K562 (cell line): ENCODE measurements at regions not wholly inside any gene's neighbourhood (a gene's known extent, or its start where the extent isn't known, plus 50 kb on each side); places are given as distances from the start of the nearest gene placed in this dataset.

ENCODE experiments used
- ATAC-seq: fragments of 200-7000 bp; cut with Tn5 transposase; 3 replicates; pipeline ENCODE4 v1.9.1; 2020; ENCODE audit warnings: moderate library complexity
- BruUV-seq: library from RNA; stranded (reverse); fragments of 400-500 nt; replicated peaks from 2 replicates; lab custom pipeline; 2021; lab: Mats Ljungman, UMichigan
- CTCF ChIA-PET: fragments of 300-600 bp; formaldehyde crosslinking; extraction: SDS; loops from one replicate; lab custom pipeline; 2021; ENCODE audit warnings: low intra/inter-chr PET ratio; lab: Yijun Ruan, JAX
- POLR2A ChIA-PET: fragments of 300-600, 350-650 bp; sonication (Branson Sonifier 250); formaldehyde crosslinking; extraction: SDS; loops from one replicate; lab custom pipeline; 2021; ENCODE audit warnings: antibody characterized with exemption, inconsistent platforms; lab: Yijun Ruan, JAX
- DNase-seq, 4 experiments: peaks; one replicate each; pipeline versions ENCODE4 v3.0.0 to v3.0.0-alpha.2; 2011 to 2018; ENCODE audit warnings: low spot score in 3 of 4, mixed read lengths in 3 of 4; ENCODE audit errors: extremely low read depth in 1 of 4
- FAIRE-seq: peaks from 2 replicates; lab custom pipeline; 2011; peaks lifted over from hg19 to GRCh38; lab: Jason Lieb, UNC
- H2AFZ ChIP-seq: 2 replicates; pipeline ENCODE4 v1.6.0; 2011; ENCODE audit warnings: low read depth, low read length, control low read depth, inconsistent platforms
- H3K27ac ChIP-seq: fragments of 200-600 bp; 3 replicates; pipeline ENCODE4 v1.8.0; 2011; ENCODE audit warnings: low read depth, mild to moderate bottlenecking, control low read depth, inconsistent platforms, low read length, moderate library complexity, mixed read lengths; ENCODE audit errors: extremely low read depth
- H3K27me3 ChIP-seq, 2 experiments: fragments of 300-600 bp in 1 of 2; 2 replicates in 1 of 2; 3 replicates in 1 of 2; pipeline versions ENCODE4 v1.6.0 to v1.8.0; 2011; ENCODE audit warnings: inconsistent platforms in 2 of 2, low read length in 2 of 2, mild to moderate bottlenecking in 1 of 2, mixed read lengths in 1 of 2, moderate library complexity in 1 of 2; ENCODE audit not compliant: control insufficient read depth in 2 of 2, insufficient read depth in 2 of 2
- H3K36me3 ChIP-seq: fragments of 300-600 bp; 3 replicates; pipeline ENCODE4 v1.8.0; 2011; ENCODE audit warnings: mild to moderate bottlenecking, low read length, inconsistent platforms; ENCODE audit not compliant: control insufficient read depth, insufficient read depth
- H3K4me1 ChIP-seq, 2 experiments: fragments of 200-600 bp in 1 of 2; replicated peaks in 1 of 2; 2 replicates in 1 of 2; 3 replicates in 1 of 2; pipeline versions ENCODE4 v1.5.1 to v1.8.0; 2011; ENCODE audit warnings: inconsistent platforms in 2 of 2, low read length in 2 of 2, mild to moderate bottlenecking in 1 of 2, mixed read lengths in 1 of 2, moderate library complexity in 1 of 2; ENCODE audit not compliant: control insufficient read depth in 2 of 2, insufficient read depth in 2 of 2
- H3K4me2 ChIP-seq: 2 replicates; pipeline ENCODE4 v1.6.1; 2011; ENCODE audit warnings: low read length, control low read depth, inconsistent platforms, mixed read lengths; ENCODE audit not compliant: insufficient read depth
- H3K4me3 ChIP-seq: fragments of 200-600 bp; sonication (generic), shearing (Covaris generic); 2 replicates; pipeline ENCODE4 v1.5.1; 2016; ENCODE audit warnings: control low read depth, inconsistent platforms
- H3K79me2 ChIP-seq: fragments of 200-600 bp; 3 replicates; pipeline ENCODE4 v1.8.0; 2011; ENCODE audit warnings: low read length, inconsistent platforms; ENCODE audit not compliant: control insufficient read depth, insufficient read depth
- H3K9ac ChIP-seq, 2 experiments: 2 replicates each; pipeline versions ENCODE4 v1.6.0 to v1.6.1; 2011; ENCODE audit warnings: low read depth in 2 of 2, low read length in 2 of 2, control low read depth in 1 of 2, inconsistent platforms in 1 of 2, mild to moderate bottlenecking in 1 of 2, mixed read lengths in 1 of 2; ENCODE audit not compliant: insufficient read depth in 1 of 2
- H3K9me1 ChIP-seq: one replicate; pipeline ENCODE4 v1.6.0; 2011; ENCODE audit warnings: inconsistent platforms, mild to moderate bottlenecking, low read length, moderate library complexity; ENCODE audit not compliant: control insufficient read depth, insufficient read depth
- H3K9me3 ChIP-seq: replicated peaks from 2 replicates; pipeline ENCODE4 v1.5.1; 2011; ENCODE audit warnings: low read depth, low read length, inconsistent platforms; ENCODE audit not compliant: control insufficient read depth, insufficient read depth
- H4K20me1 ChIP-seq: replicated peaks from 2 replicates; pipeline ENCODE4 v1.6.1; 2011; ENCODE audit warnings: low read length, inconsistent platforms, mixed read lengths; ENCODE audit not compliant: control insufficient read depth, insufficient read depth
- FOXM1 ChIP-seq, 2 experiments: fragments of 450-650 bp in 1 of 2; sonication (generic) in 1 of 2; formaldehyde crosslinking in 1 of 2; IDR thresholded peaks; 2 replicates each; pipeline versions ENCODE4 v1.6.1 to v1.9.0; 2017 to 2022; ENCODE audit warnings: low read depth in 2 of 2, mild to moderate bottlenecking in 2 of 2, missing genetic modification reagents in 1 of 2, moderate library complexity in 1 of 2
- MNT ChIP-seq, 2 experiments: fragments of 450-650 bp; conservative IDR thresholded peaks; 2 replicates each; pipeline ENCODE4 v1.6.1; 2017; ENCODE audit warnings: mild to moderate bottlenecking in 2 of 2, moderate library complexity in 2 of 2
- PKNOX1 ChIP-seq: fragments of 450-650 bp; IDR thresholded peaks from 2 replicates; pipeline ENCODE4 v1.6.1; 2016
- REST ChIP-seq, 2 experiments: fragments of 450-650 bp; formaldehyde crosslinking in 1 of 2; IDR thresholded peaks; 2 replicates each; pipeline versions ENCODE4 v1.4.0 to v1.6.1; 2014 to 2020; ENCODE audit warnings: mild to moderate bottlenecking in 2 of 2, borderline replicate concordance in 1 of 2, low read depth in 1 of 2
- ZNF518B ChIP-seq: fragments of 250-450 bp; sonication (Bioruptor Pico); IDR thresholded peaks from 2 replicates; pipeline ENCODE4 v1.5.0; 2021; ENCODE audit warnings: mild to moderate bottlenecking, moderate library complexity
- ZNF583 ChIP-seq: fragments of 250-450 bp; sonication (Bioruptor Pico); IDR thresholded peaks from 2 replicates; pipeline ENCODE4 v1.4.0; 2020
- ZNF77 ChIP-seq: fragments of 250-450 bp; sonication (Bioruptor Pico); IDR thresholded peaks from 2 replicates; pipeline ENCODE4 v1.5.0; 2020
- WGBS: fragments of 100-300 bp; shearing (Covaris generic); methylation state at CpG from one replicate; pipeline ENCODE4 v1.1.6; 2016; ENCODE audit warnings: low coverage, mixed read lengths; ENCODE audit not compliant: insufficient coverage; ENCODE audit errors: missing lambda C conversion rate; 5-methylcytosine and 5-hydroxymethylcytosine counted together
- in situ Hi-C: fragments of 300-500 bp; cut with MboI; formaldehyde crosslinking; loops from 4 replicates; pipeline ENCODE4 v1.15.0; 2018; ENCODE audit warnings: inconsistent platforms, mixed read lengths
- intact Hi-C: fragments of 100-400 bp; cut with micrococcal nuclease; formaldehyde crosslinking; loops from 2 replicates; pipeline ENCODE4 v1.14.2; 2022

GRCh38 chr2:152961351-152961750 is 242.9 kb downstream of the ARL6IP6 start:
- no peak for ATAC-seq
- Histone ChIP-seq H3K4me2 (no peak overlapping the region), H3K27me3 (no peaks in the 10 kb centered on the region), H3K9me3 (0 out of 2 replicates have a peak, but pooled peaks cover 2% of the 10 kb centered on the region), H2AFZ (no peak overlapping the region), H3K4me1 (no peaks in the 10 kb centered on the region), H4K20me1 (no peaks in the 10 kb centered on the region), H3K9me1 (no peaks in the 10 kb centered on the region), H3K4me3 (no peak overlapping the region), H3K9ac (no peak overlapping the region), H3K27ac (no peak overlapping the region), H3K36me3 (no peaks in the 10 kb centered on the region), H3K79me2 (no peaks in the 10 kb centered on the region)
- POLR2A ChIA-PET: no interaction called here
- no peak for FAIRE-seq
- no TSS peak for BruUV-seq
- WGBS: 0% methylated on average over 4 of the region's 4 CpGs
- no peak for DNase-seq
- intact Hi-C loops (no loop called here), in situ Hi-C loops (no loop called here)
- CTCF ChIA-PET: no interaction called here
- no peak for TF ChIP-seq FOXM1 (IDR thresholded peaks at IDR 0.05; ENCODE audit: low read depth)
- TF ChIP-seq FOXM1 (CRISPR knock-in tag; IDR thresholded peaks at IDR 0.05; ENCODE audit: low read depth): no peak
- TF ChIP-seq REST (IDR thresholded peaks at IDR 0.05; ENCODE audit: borderline replicate concordance): no peak
- no peak for TF ChIP-seq REST (CRISPR knock-in tag; IDR thresholded peaks at IDR 0.05; ENCODE audit: low read depth)
- no peak for TF ChIP-seq ZNF77 (CRISPR knock-in tag)
- TF ChIP-seq PKNOX1: no peak
- TF ChIP-seq MNT (conservative IDR thresholded peaks at IDR 0.05): no peak
- TF ChIP-seq ZNF518B (CRISPR knock-in tag): no peak
- no peak for TF ChIP-seq ZNF583 (CRISPR knock-in tag)
